GM12872 (cell line): ENCODE measurements at regions not wholly inside any gene's neighbourhood (a gene's known extent, or its start where the extent isn't known, plus 50 kb on each side); places are given as distances from the start of the nearest gene placed in this dataset.

ENCODE experiments used
- CTCF ChIP-seq: IDR thresholded peaks from 3 replicates; pipeline ENCODE4 v1.5.1; 2011; ENCODE audit warnings: low read depth, mild to moderate bottlenecking, low read length, moderate library complexity; ENCODE audit not compliant: insufficient read depth

- TF ChIP-seq CTCF, result no peak
Measured at GRCh38 chr6:80592436-80592835, 486.0 kb downstream of the BCKDHB start.

GRCh38 chr6:80586242-80586641 lies 479.8 kb downstream of the BCKDHB start:
- no peak for TF ChIP-seq CTCF

- no peak for TF ChIP-seq CTCF
Measured at GRCh38 chr6:80579391-80580023, 473.0 kb downstream of the BCKDHB start.

GRCh38 chr6:80566361-80566760 lies 459.9 kb downstream of the BCKDHB start:
- TF ChIP-seq CTCF, result no peak

- no peak for TF ChIP-seq CTCF
Measured at GRCh38 chr6:80553071-80553740, 446.7 kb downstream of the BCKDHB start.

- no peak for TF ChIP-seq CTCF
Measured at GRCh38 chr6:80550748-80551147, 444.3 kb downstream of the BCKDHB start.

- no peak for TF ChIP-seq CTCF
Measured at GRCh38 chr6:80550281-80550680, 443.8 kb downstream of the BCKDHB start.
